ENCODE measurements at regions not wholly inside any gene's neighbourhood (a gene's known extent, or its start where the extent isn't known, plus 50 kb on each side); places are given as distances from the start of the nearest gene placed in this dataset.

GRCh38 chr5:125256296-125256695 is 509.9 kb upstream of the ZNF608 start:
- ChIA-PET CTCF (no interaction called here), POLR2A (no interaction called here)
- H3K36me3 ChIP-seq (ENCODE audit: control insufficient read depth, insufficient read depth, low read length) = no peaks in the 10 kb centered on the region
- H3K27ac Mint-ChIP-seq (ENCODE audit: unreplicated experiment) = no peak overlapping the region
- H3K4me1 ChIP-seq = peaks cover 7% of the 10 kb centered on the region; the same call in 1 of the 2 replicates
- no peaks in the 10 kb centered on the region for H3K27me3 Mint-ChIP-seq (ENCODE audit: insufficient read depth, unreplicated experiment)
- H3K4me3 ChIP-seq (ENCODE audit: low read depth, low read length) = no peak overlapping the region
- intact Hi-C loops (cut with micrococcal nuclease; ENCODE audit: unreplicated experiment) = no loop called here
- no peaks in the 10 kb centered on the region for H3K36me3 Mint-ChIP-seq (ENCODE audit: insufficient read depth, unreplicated experiment)
- peaks cover 14% of the 10 kb centered on the region for H3K9me3 Mint-ChIP-seq (ENCODE audit: unreplicated experiment)
- DNase-seq = no peak
- TF ChIP-seq, protein P1, sequence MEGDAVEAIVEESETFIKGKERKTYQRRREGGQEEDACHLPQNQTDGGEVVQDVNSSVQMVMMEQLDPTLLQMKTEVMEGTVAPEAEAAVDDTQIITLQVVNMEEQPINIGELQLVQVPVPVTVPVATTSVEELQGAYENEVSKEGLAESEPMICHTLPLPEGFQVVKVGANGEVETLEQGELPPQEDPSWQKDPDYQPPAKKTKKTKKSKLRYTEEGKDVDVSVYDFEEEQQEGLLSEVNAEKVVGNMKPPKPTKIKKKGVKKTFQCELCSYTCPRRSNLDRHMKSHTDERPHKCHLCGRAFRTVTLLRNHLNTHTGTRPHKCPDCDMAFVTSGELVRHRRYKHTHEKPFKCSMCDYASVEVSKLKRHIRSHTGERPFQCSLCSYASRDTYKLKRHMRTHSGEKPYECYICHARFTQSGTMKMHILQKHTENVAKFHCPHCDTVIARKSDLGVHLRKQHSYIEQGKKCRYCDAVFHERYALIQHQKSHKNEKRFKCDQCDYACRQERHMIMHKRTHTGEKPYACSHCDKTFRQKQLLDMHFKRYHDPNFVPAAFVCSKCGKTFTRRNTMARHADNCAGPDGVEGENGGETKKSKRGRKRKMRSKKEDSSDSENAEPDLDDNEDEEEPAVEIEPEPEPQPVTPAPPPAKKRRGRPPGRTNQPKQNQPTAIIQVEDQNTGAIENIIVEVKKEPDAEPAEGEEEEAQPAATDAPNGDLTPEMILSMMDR (IDR thresholded peaks at IDR 0.05; ENCODE audit: insufficient read depth in 1 of 2, low read depth in 1 of 2, low read length in 1 of 2, severe bottlenecking in 1 of 2, unreplicated experiment in 1 of 2) = no peak
- H3K27me3 ChIP-seq (replicated peaks; ENCODE audit: control insufficient read depth, insufficient read depth, low read length) = no peaks in the 10 kb centered on the region
- peaks cover 2% of the 10 kb centered on the region; the same call in 1 of the 2 replicates for H3K9me3 ChIP-seq
- no TSS peak for BruUV-seq (replicated peaks)
- peaks cover 7% of the 10 kb centered on the region for H3K4me1 Mint-ChIP-seq (ENCODE audit: low read depth, unreplicated experiment)
- H3K4me3 Mint-ChIP-seq (ENCODE audit: unreplicated experiment) = no peak overlapping the region

GRCh38 chr5:125257057-125257972 is 510.9 kb upstream of the ZNF608 start:
- no peak overlapping the region for H3K4me3 Mint-ChIP-seq (ENCODE audit: unreplicated experiment)
- H3K36me3 ChIP-seq (ENCODE audit: control insufficient read depth, insufficient read depth, low read length) = no peaks in the 10 kb centered on the region
- no peak overlapping the region for H3K4me3 ChIP-seq (ENCODE audit: low read depth, low read length)
- no TSS peak for BruUV-seq (replicated peaks)
- no peak for DNase-seq
- peaks cover 3% of the 10 kb centered on the region for H3K9me3 Mint-ChIP-seq (ENCODE audit: unreplicated experiment)
- H3K9me3 ChIP-seq = peaks cover 10% of the 10 kb centered on the region
- H3K4me1 ChIP-seq = peaks cover 7% of the 10 kb centered on the region; the same call in 1 of the 2 replicates
- ChIA-PET POLR2A (no interaction called here), CTCF (no interaction called here)
- H3K27me3 ChIP-seq (replicated peaks; ENCODE audit: control insufficient read depth, insufficient read depth, low read length) = no peaks in the 10 kb centered on the region
- H3K36me3 Mint-ChIP-seq (ENCODE audit: insufficient read depth, unreplicated experiment) = no peaks in the 10 kb centered on the region
- intact Hi-C loops (cut with micrococcal nuclease; ENCODE audit: unreplicated experiment) = no loop called here
- H3K4me1 Mint-ChIP-seq (ENCODE audit: low read depth, unreplicated experiment) = peaks cover 7% of the 10 kb centered on the region
- H3K27ac Mint-ChIP-seq (ENCODE audit: unreplicated experiment) = no peak overlapping the region
- H3K27me3 Mint-ChIP-seq (ENCODE audit: insufficient read depth, unreplicated experiment) = no peaks in the 10 kb centered on the region
- TF ChIP-seq, protein P1 (IDR thresholded peaks at IDR 0.05; ENCODE audit: insufficient read depth in 1 of 2, low read depth in 1 of 2, low read length in 1 of 2, severe bottlenecking in 1 of 2, unreplicated experiment in 1 of 2) = no peak

- CTCF ChIA-PET = no interaction called here
- no TSS peak for BruUV-seq (replicated peaks)
- Histone ChIP-seq H3K4me1 (peaks cover 7% of the 10 kb centered on the region; the same call in 1 of the 2 replicates), H3K27me3 (replicated peaks; ENCODE audit: control insufficient read depth, insufficient read depth, low read length) (no peaks in the 10 kb centered on the region), H3K4me3 (ENCODE audit: low read depth, low read length) (no peak overlapping the region), H3K36me3 (ENCODE audit: control insufficient read depth, insufficient read depth, low read length) (no peaks in the 10 kb centered on the region), H3K9me3 (peaks cover 10% of the 10 kb centered on the region)
- intact Hi-C loops (cut with micrococcal nuclease; ENCODE audit: unreplicated experiment) = no loop called here
- Mint-ChIP-seq H3K4me3 (ENCODE audit: unreplicated experiment) (no peak overlapping the region), H3K9me3 (ENCODE audit: unreplicated experiment) (no peaks in the 10 kb centered on the region), H3K27ac (ENCODE audit: unreplicated experiment) (no peak overlapping the region), H3K4me1 (ENCODE audit: low read depth, unreplicated experiment) (peaks cover 7% of the 10 kb centered on the region), H3K36me3 (ENCODE audit: insufficient read depth, unreplicated experiment) (no peaks in the 10 kb centered on the region), H3K27me3 (ENCODE audit: insufficient read depth, unreplicated experiment) (no peaks in the 10 kb centered on the region)
- POLR2A ChIA-PET = no interaction called here
- DNase-seq = no peak
- TF ChIP-seq, protein P1 (IDR thresholded peaks at IDR 0.05; ENCODE audit: insufficient read depth in 1 of 2, low read depth in 1 of 2, low read length in 1 of 2, severe bottlenecking in 1 of 2, unreplicated experiment in 1 of 2) = no peak
These were observed 511.6 kb upstream of the ZNF608 start for GRCh38 chr5:125257997-125258396.
